DOHH2 (cell line): ENCODE measurements at regions not wholly inside any gene's neighbourhood (a gene's known extent, or its start where the extent isn't known, plus 50 kb on each side); places are given as distances from the start of the nearest gene placed in this dataset.

ENCODE experiments used
- H3F3A ChIP-seq: fragments of 200-600 bp; sonication (generic), shearing (Covaris generic); 2 replicates; pipeline ENCODE4 v1.6.0; 2016; ENCODE audit warnings: antibody characterized with exemption, mild to moderate bottlenecking; ENCODE audit not compliant: control insufficient read depth, insufficient read depth
- H3K27ac ChIP-seq: fragments of 200-600 bp; sonication (generic); 2 replicates; pipeline ENCODE4 v1.5.1; 2014; ENCODE audit warnings: low read depth, mild to moderate bottlenecking, low read length, moderate library complexity
- H3K27me3 ChIP-seq: fragments of 200-600 bp; sonication (generic); 2 replicates; pipeline ENCODE4 v1.6.1; 2014; ENCODE audit warnings: mild to moderate bottlenecking, low read length, mixed read lengths; ENCODE audit not compliant: control insufficient read depth
- H3K36me3 ChIP-seq: fragments of 200-600 bp; sonication (generic); 2 replicates; pipeline ENCODE4 v1.6.1; 2014; ENCODE audit warnings: mild to moderate bottlenecking, low read length, moderate library complexity, mixed read lengths; ENCODE audit not compliant: control insufficient read depth
- H3K4me1 ChIP-seq: fragments of 200-600 bp; sonication (generic); 2 replicates; pipeline ENCODE4 v1.6.1; 2014; ENCODE audit warnings: mild to moderate bottlenecking, low read length, mixed read lengths; ENCODE audit not compliant: control insufficient read depth
- H3K4me2 ChIP-seq: fragments of 200-600 bp; sonication (generic); 2 replicates; pipeline ENCODE4 v1.6.0; 2014; ENCODE audit warnings: mild to moderate bottlenecking, low read length, moderate library complexity
- H3K4me3 ChIP-seq: fragments of 200-600 bp; sonication (generic); 2 replicates; pipeline ENCODE4 v1.5.1; 2014; ENCODE audit warnings: mild to moderate bottlenecking, low read length, mixed read lengths
- H3K79me2 ChIP-seq: fragments of 200-600 bp; sonication (generic); 2 replicates; pipeline ENCODE4 v1.6.1; 2014; ENCODE audit warnings: mild to moderate bottlenecking, low read length, mixed read lengths; ENCODE audit not compliant: control insufficient read depth
- H3K9me2 ChIP-seq: fragments of 200-600 bp; sonication (generic); replicated peaks from 2 replicates; pipeline ENCODE4 v1.6.1; 2014; ENCODE audit warnings: mild to moderate bottlenecking, low read length, mixed read lengths; ENCODE audit not compliant: control insufficient read depth
- H3K9me3 ChIP-seq: fragments of 200-600 bp; sonication (generic); 2 replicates; pipeline ENCODE4 v1.6.1; 2014; ENCODE audit warnings: antibody characterized with exemption, low read length, mixed read lengths; ENCODE audit not compliant: control insufficient read depth, insufficient read depth
- H4K20me1 ChIP-seq: fragments of 200-600 bp; sonication (generic); 2 replicates; pipeline ENCODE4 v1.6.0; 2014; ENCODE audit warnings: low read depth, mild to moderate bottlenecking, antibody characterized with exemption, low read length, moderate library complexity; ENCODE audit not compliant: control insufficient read depth, insufficient read depth
- CTCF ChIP-seq: fragments of 200-600 bp; sonication (generic); IDR thresholded peaks from one replicate; pipeline ENCODE4 v1.5.1; 2014; ENCODE audit warnings: antibody characterized with exemption, mild to moderate bottlenecking, low read depth, low read length; ENCODE audit not compliant: poor library complexity, severe bottlenecking
- EZH2phosphoT487 ChIP-seq: fragments of 200-600 bp; sonication (generic); IDR thresholded peaks from 2 replicates; pipeline ENCODE4 v1.6.1; 2017; ENCODE audit warnings: borderline replicate concordance, mild to moderate bottlenecking, antibody characterized with exemption, low read length, moderate library complexity, mixed read lengths

DNA sequence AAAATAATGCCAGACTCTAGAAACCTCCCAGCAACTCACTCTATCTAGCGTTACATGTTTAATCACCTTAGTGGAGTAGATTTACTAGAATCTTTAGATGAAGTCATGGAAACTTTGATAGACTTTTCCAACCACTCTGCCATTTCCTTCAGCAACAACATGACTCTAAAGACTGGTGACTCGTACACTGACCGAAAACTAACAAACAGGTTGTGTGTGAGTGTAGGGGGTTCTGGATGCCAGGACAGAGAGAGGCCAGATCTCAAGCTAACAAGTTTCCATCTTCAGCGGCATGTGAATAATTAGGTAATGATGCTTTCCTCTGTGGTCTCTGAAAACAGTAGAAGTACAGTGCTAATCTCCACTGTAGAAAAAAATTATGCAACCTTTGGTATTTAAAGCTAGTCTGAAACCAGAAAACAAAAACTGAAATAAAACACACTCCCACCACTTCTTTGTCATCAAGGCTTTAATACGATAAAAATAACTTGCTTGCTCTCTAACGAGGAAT, 286.4 kb downstream of the PRDM5 start:
- no peaks in the 10 kb centered on the region for H3K9me3 ChIP-seq
- no peak for TF ChIP-seq CTCF
- no peak for TF ChIP-seq EZH2phosphoT487
- H3K4me2 ChIP-seq = no peak overlapping the region
- H3F3A ChIP-seq = no peaks in the 10 kb centered on the region
- H3K4me3 ChIP-seq = no peak overlapping the region
- no peaks in the 10 kb centered on the region for H3K79me2 ChIP-seq
- no peaks in the 10 kb centered on the region for H3K4me1 ChIP-seq
- H3K27ac ChIP-seq = no peak overlapping the region
- no peaks in the 10 kb centered on the region for H4K20me1 ChIP-seq
- no peaks in the 10 kb centered on the region for H3K27me3 ChIP-seq
- no peaks in the 10 kb centered on the region for H3K9me2 ChIP-seq
- H3K36me3 ChIP-seq = no peaks in the 10 kb centered on the region

DNA sequence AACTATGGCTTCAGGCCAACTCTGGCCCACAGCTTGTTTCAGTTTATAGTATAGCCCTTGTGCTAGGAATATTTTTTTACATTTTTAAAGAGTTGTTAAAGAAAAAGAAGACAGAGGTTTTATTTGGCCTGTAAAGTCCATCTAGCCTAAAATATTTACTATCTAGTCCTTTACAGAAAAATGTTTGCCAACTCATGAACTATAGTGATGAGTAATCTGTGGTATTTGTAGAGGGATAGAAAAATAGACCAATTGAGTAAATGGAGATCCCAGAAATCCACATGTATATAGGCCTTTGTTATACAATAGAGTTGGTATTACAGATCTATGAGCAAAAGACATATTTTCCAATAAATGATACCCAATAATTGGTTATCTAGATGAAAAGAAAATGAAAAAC, 288.7 kb downstream of the PRDM5 start:
- Histone ChIP-seq H3K36me3 (no peaks in the 10 kb centered on the region), H3K79me2 (no peaks in the 10 kb centered on the region), H4K20me1 (no peaks in the 10 kb centered on the region), H3K4me3 (no peak overlapping the region), H3F3A (no peaks in the 10 kb centered on the region), H3K9me3 (no peaks in the 10 kb centered on the region), H3K4me2 (no peak overlapping the region), H3K4me1 (no peaks in the 10 kb centered on the region), H3K9me2 (no peaks in the 10 kb centered on the region), H3K27ac (no peak overlapping the region), H3K27me3 (no peaks in the 10 kb centered on the region)
- TF ChIP-seq CTCF (no peak), EZH2phosphoT487 (no peak)

GRCh38 chr4:120630427-120630826, 292.1 kb downstream of the PRDM5 start:
- Histone ChIP-seq H3K27me3 (no peaks in the 10 kb centered on the region), H3K4me2 (no peak overlapping the region), H3K4me1 (no peaks in the 10 kb centered on the region), H3F3A (no peaks in the 10 kb centered on the region), H3K79me2 (no peaks in the 10 kb centered on the region), H3K9me2 (no peaks in the 10 kb centered on the region), H3K4me3 (no peak overlapping the region), H3K36me3 (no peaks in the 10 kb centered on the region), H3K9me3 (no peaks in the 10 kb centered on the region), H3K27ac (no peak overlapping the region), H4K20me1 (no peaks in the 10 kb centered on the region)
- TF ChIP-seq CTCF = no peak
- TF ChIP-seq EZH2phosphoT487 = no peak
